CD4-positive, alpha-beta T cell treated with Interleukin-6 for 4 hours (primary cell): ENCODE measurements at regions not wholly inside any gene's neighbourhood (a gene's known extent, or its start where the extent isn't known, plus 50 kb on each side); places are given as distances from the start of the nearest gene placed in this dataset.
"Not testable (repeated sequence)": the region's sequence is repeated elsewhere in the genome, so short reads cannot be mapped to it uniquely, and the experiment has no call there.

Experiments
- DNase-seq: peaks from one replicate; pipeline ENCODE4 v3.0.0-alpha.2; 2020; ENCODE audit warnings: mixed read lengths

- no peak for DNase-seq
Observed at GRCh38 chr3:83251490-83251889, 1490.0 kb upstream of the GBE1 start.

- DNase-seq: no peak
Observed at GRCh38 chr3:83250613-83251012, 1489.2 kb upstream of the GBE1 start.

GRCh38 chr3:83248454-83248853, 1487.0 kb upstream of the GBE1 start:
- DNase-seq: no peak

- no peak for DNase-seq
Observed at GRCh38 chr3:83235180-83235814, 1473.9 kb upstream of the GBE1 start.

- no peak for DNase-seq
Observed at GRCh38 chr3:83233715-83234114, 1472.3 kb upstream of the GBE1 start.

GRCh38 chr3:83230841-83231240, 1469.4 kb upstream of the GBE1 start:
- DNase-seq: no peak

GRCh38 chr3:83230376-83230775, 1468.9 kb upstream of the GBE1 start:
- DNase-seq: no peak

- DNase-seq: no peak
Observed at GRCh38 chr3:83226751-83227150, 1465.3 kb upstream of the GBE1 start.

- DNase-seq: no peak
Observed at GRCh38 chr3:83224101-83224868, 1462.8 kb upstream of the GBE1 start.

- DNase-seq: no peak
Observed at GRCh38 chr3:83218383-83219200, 1457.1 kb upstream of the GBE1 start.

- DNase-seq: not testable (repeated sequence)
Observed at GRCh38 chr3:83217595-83218118, 1456.2 kb upstream of the GBE1 start.

- no peak for DNase-seq
Observed at GRCh38 chr3:83216919-83217594, 1455.6 kb upstream of the GBE1 start.

GRCh38 chr3:83195243-83195642, 1433.8 kb upstream of the GBE1 start:
- no peak for DNase-seq

- no peak for DNase-seq
Observed at GRCh38 chr3:83193526-83193925, 1432.1 kb upstream of the GBE1 start.

- no peak for DNase-seq
Observed at GRCh38 chr3:83189634-83190033, 1428.2 kb upstream of the GBE1 start.

GRCh38 chr3:83169473-83169872, 1408.0 kb upstream of the GBE1 start:
- no peak for DNase-seq

GRCh38 chr3:83150896-83151295, 1389.5 kb upstream of the GBE1 start:
- no peak for DNase-seq

- no peak for DNase-seq
Observed at GRCh38 chr3:83140983-83141382, 1379.5 kb upstream of the GBE1 start.

GRCh38 chr3:83131236-83131635, 1369.8 kb upstream of the GBE1 start:
- no peak for DNase-seq

GRCh38 chr3:83122774-83123350, 1361.4 kb upstream of the GBE1 start:
- no peak for DNase-seq

- DNase-seq: no peak
Observed at GRCh38 chr3:83093222-83093572, 1331.8 kb upstream of the GBE1 start.

GRCh38 chr3:83092521-83093221, 1331.2 kb upstream of the GBE1 start:
- DNase-seq: no peak
